ENCODE measurements at regions not wholly inside any gene's neighbourhood (a gene's known extent, or its start where the extent isn't known, plus 50 kb on each side); places are given as distances from the start of the nearest gene placed in this dataset.

DNA sequence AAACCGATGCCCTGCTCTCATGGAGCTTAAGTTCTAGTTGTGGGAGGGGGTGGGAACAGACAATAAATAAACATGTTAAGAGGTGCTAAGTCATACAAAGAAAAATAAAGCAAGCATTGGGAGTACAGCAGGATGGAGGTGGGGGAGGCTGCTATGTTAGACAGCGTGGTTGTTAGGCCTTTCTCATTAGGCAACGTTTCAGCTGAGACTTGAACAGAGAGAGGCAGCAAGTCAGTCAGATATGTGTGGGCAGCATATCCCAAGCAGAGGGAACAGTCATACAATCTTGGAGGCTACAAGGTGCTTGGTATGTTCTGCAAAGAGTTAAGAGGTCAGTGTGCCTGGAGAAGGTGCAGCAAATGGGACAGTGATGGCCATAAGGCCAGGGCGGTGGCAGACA, 97.7 kb upstream of the CCDC196 start:
- POLR2A ChIA-PET, result no interaction called here
- CTCF ChIA-PET, result no interaction called here

GRCh38 chr14:66389481-66389880, 96.7 kb upstream of the CCDC196 start:
- POLR2A ChIA-PET, result no interaction called here
- 100% methylated on average over 1 of the region's 1 CpG for WGBS (ENCODE audit: insufficient coverage)
- no peak overlapping the region for H3K4me3 ChIP-seq (ENCODE audit: control insufficient read depth in 1 of 7, extremely low read depth in 1 of 7, insufficient read depth in 4 of 7, low read depth in 2 of 7, low read length in 6 of 7)

More for the DNA sequence above, 97.7 kb upstream of the CCDC196 start:
- no peak for DNase-seq
- Histone ChIP-seq H3K27ac (ENCODE audit: insufficient read depth in 1 of 2, low read depth in 1 of 2, low read length in 2 of 2, poor library complexity in 1 of 2, severe bottlenecking in 2 of 2) (no peak overlapping the region), H3K36me3 (ENCODE audit: control insufficient read depth in 4 of 4, insufficient read depth in 4 of 4, low read length in 3 of 4) (no peaks in the 10 kb centered on the region), H3K9me3 (ENCODE audit: control extremely low read depth in 1 of 5, control insufficient read depth in 4 of 5, insufficient read depth in 2 of 5, low read depth in 1 of 5, low read length in 4 of 5) (no peaks in the 10 kb centered on the region), H3K4me1 (ENCODE audit: control extremely low read depth in 1 of 4, control insufficient read depth in 4 of 4, insufficient read depth in 4 of 4, low read length in 3 of 4) (no peaks in the 10 kb centered on the region), H3K27me3 (replicated peaks in 2 of 5; ENCODE audit: control insufficient read depth in 4 of 5, insufficient read depth in 5 of 5, low read length in 4 of 5) (no peaks in the 10 kb centered on the region), H3K4me3 (ENCODE audit: control insufficient read depth in 1 of 7, extremely low read depth in 1 of 7, insufficient read depth in 4 of 7, low read depth in 2 of 7, low read length in 6 of 7) (no peak overlapping the region)
- WGBS (ENCODE audit: insufficient coverage), result 100% methylated on average over 4 of the region's 4 CpGs

GRCh38 chr14:66395300-66395699, 90.9 kb upstream of the CCDC196 start:
- WGBS (ENCODE audit: insufficient coverage), result 0% methylated on average over 1 of the region's 1 CpG
- POLR2A ChIA-PET, result no interaction called here
- DNase-seq, result peak; percentile 59 to 87 (median 84)

More at GRCh38 chr14:66389481-66389880, 96.7 kb upstream of the CCDC196 start:
- Histone ChIP-seq H3K4me1 (ENCODE audit: control extremely low read depth in 1 of 4, control insufficient read depth in 4 of 4, insufficient read depth in 4 of 4, low read length in 3 of 4) (no peaks in the 10 kb centered on the region), H3K27me3 (replicated peaks in 2 of 5; ENCODE audit: control insufficient read depth in 4 of 5, insufficient read depth in 5 of 5, low read length in 4 of 5) (no peaks in the 10 kb centered on the region), H3K36me3 (ENCODE audit: control insufficient read depth in 4 of 4, insufficient read depth in 4 of 4, low read length in 3 of 4) (no peaks in the 10 kb centered on the region), H3K27ac (ENCODE audit: insufficient read depth in 1 of 2, low read depth in 1 of 2, low read length in 2 of 2, poor library complexity in 1 of 2, severe bottlenecking in 2 of 2) (no peak overlapping the region), H3K9me3 (ENCODE audit: control extremely low read depth in 1 of 5, control insufficient read depth in 4 of 5, insufficient read depth in 2 of 5, low read depth in 1 of 5, low read length in 4 of 5) (no peaks in the 10 kb centered on the region)
- CTCF ChIA-PET, result no interaction called here
- no peak for DNase-seq

DNA sequence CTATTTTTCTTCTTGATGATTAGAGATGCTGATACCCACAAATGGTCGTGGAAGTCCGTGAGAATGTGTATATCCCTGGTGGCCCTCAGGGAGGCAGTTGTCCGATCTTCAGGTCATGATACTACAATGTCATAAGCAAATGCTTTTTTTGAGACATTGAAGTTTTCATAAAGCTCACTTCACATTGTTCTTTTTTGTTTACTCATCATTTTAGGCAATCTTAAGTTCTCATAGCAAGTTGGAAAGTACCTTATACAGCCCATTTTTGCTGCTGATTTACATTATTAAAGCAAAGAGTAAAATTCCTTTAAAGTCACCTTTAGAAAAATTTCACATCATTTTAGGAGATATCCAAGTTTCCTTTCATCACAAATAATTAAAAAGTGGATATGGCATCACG, 90.0 kb upstream of the CCDC196 start:
- H3K27ac ChIP-seq (ENCODE audit: insufficient read depth in 1 of 2, low read depth in 1 of 2, low read length in 2 of 2, poor library complexity in 1 of 2, severe bottlenecking in 2 of 2), result no peak overlapping the region
- H3K4me1 ChIP-seq (ENCODE audit: control extremely low read depth in 1 of 4, control insufficient read depth in 4 of 4, insufficient read depth in 4 of 4, low read length in 3 of 4), result peaks cover 0 to 3% (median 0%) of the 10 kb centered on the region in 4 experiments
- whole genome bisulfite sequencing (ENCODE audit: insufficient coverage), result 100% methylated on average over 2 of the region's 4 CpGs
- H3K36me3 ChIP-seq (ENCODE audit: control insufficient read depth in 4 of 4, insufficient read depth in 4 of 4, low read length in 3 of 4), result no peaks in the 10 kb centered on the region
- no peaks in the 10 kb centered on the region for H3K9me3 ChIP-seq (ENCODE audit: control extremely low read depth in 1 of 5, control insufficient read depth in 4 of 5, insufficient read depth in 2 of 5, low read depth in 1 of 5, low read length in 4 of 5)
- ChIA-PET CTCF (interaction anchor here (1.1 to 3.1 kb wide), 4 partner anchors 10 to 37 kb away, joined by 3 to 50 read pairs (median 6); no protein-coding TSS in a partner anchor), POLR2A (interaction anchor here (0.6 kb wide), 2 partner anchors 937 to 979 kb away, joined by 3 read pairs; no protein-coding TSS in a partner anchor)
- H3K4me3 ChIP-seq (ENCODE audit: control insufficient read depth in 1 of 7, extremely low read depth in 1 of 7, insufficient read depth in 4 of 7, low read depth in 2 of 7, low read length in 6 of 7), result no peak overlapping the region
- no peak for DNase-seq
- H3K27me3 ChIP-seq (replicated peaks in 2 of 5; ENCODE audit: control insufficient read depth in 4 of 5, insufficient read depth in 5 of 5, low read length in 4 of 5), result no peaks in the 10 kb centered on the region

More at GRCh38 chr14:66395300-66395699, 90.9 kb upstream of the CCDC196 start:
- H3K4me1 ChIP-seq (ENCODE audit: control extremely low read depth in 1 of 4, control insufficient read depth in 4 of 4, insufficient read depth in 4 of 4, low read length in 3 of 4), result peaks cover 0 to 3% (median 0%) of the 10 kb centered on the region in 4 experiments
- H3K4me3 ChIP-seq (ENCODE audit: control insufficient read depth in 1 of 7, extremely low read depth in 1 of 7, insufficient read depth in 4 of 7, low read depth in 2 of 7, low read length in 6 of 7), result no peak overlapping the region
- no peak overlapping the region for H3K27ac ChIP-seq (ENCODE audit: insufficient read depth in 1 of 2, low read depth in 1 of 2, low read length in 2 of 2, poor library complexity in 1 of 2, severe bottlenecking in 2 of 2)
- CTCF ChIA-PET, result interaction anchor here (0.7 to 3.1 kb wide), 11 partner anchors 9 to 435 kb away, joined by 3 to 50 read pairs (median 3); no protein-coding TSS in a partner anchor
- no peaks in the 10 kb centered on the region for H3K27me3 ChIP-seq (replicated peaks in 2 of 5; ENCODE audit: control insufficient read depth in 4 of 5, insufficient read depth in 5 of 5, low read length in 4 of 5)
- H3K36me3 ChIP-seq (ENCODE audit: control insufficient read depth in 4 of 4, insufficient read depth in 4 of 4, low read length in 3 of 4), result no peaks in the 10 kb centered on the region
- H3K9me3 ChIP-seq (ENCODE audit: control extremely low read depth in 1 of 5, control insufficient read depth in 4 of 5, insufficient read depth in 2 of 5, low read depth in 1 of 5, low read length in 4 of 5), result no peaks in the 10 kb centered on the region

DNA sequence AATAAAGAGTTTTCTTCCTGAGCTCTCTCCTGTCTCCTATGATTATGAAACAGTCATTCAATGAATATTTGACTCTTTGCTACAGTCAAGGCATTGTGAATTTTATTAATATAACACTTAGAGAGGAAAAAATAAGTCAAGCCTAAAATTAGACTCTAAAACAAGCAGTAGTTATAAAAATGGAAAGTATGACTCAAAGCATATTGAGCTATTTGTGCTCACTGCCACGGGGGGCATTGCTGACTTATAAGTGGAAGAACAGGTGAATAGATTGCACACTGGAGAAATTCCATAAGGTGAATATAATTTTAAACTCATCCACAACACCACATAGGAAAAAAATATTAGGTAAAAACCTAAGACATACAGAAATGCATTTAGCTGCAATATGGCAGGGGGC, 87.7 kb upstream of the CCDC196 start:
- no CpG with 5 or more reads among the region's 1 CpG for WGBS (ENCODE audit: insufficient coverage)
- Histone ChIP-seq H3K27me3 (replicated peaks in 2 of 5; ENCODE audit: control insufficient read depth in 4 of 5, insufficient read depth in 5 of 5, low read length in 4 of 5) (no peaks in the 10 kb centered on the region), H3K9me3 (ENCODE audit: control extremely low read depth in 1 of 5, control insufficient read depth in 4 of 5, insufficient read depth in 2 of 5, low read depth in 1 of 5, low read length in 4 of 5) (no peaks in the 10 kb centered on the region), H3K4me1 (ENCODE audit: control extremely low read depth in 1 of 4, control insufficient read depth in 4 of 4, insufficient read depth in 4 of 4, low read length in 3 of 4) (peaks cover 0 to 10% (median 3%) of the 10 kb centered on the region in 4 experiments), H3K4me3 (ENCODE audit: control insufficient read depth in 1 of 7, extremely low read depth in 1 of 7, insufficient read depth in 4 of 7, low read depth in 2 of 7, low read length in 6 of 7) (no peak overlapping the region), H3K36me3 (ENCODE audit: control insufficient read depth in 4 of 4, insufficient read depth in 4 of 4, low read length in 3 of 4) (no peaks in the 10 kb centered on the region), H3K27ac (ENCODE audit: insufficient read depth in 1 of 2, low read depth in 1 of 2, low read length in 2 of 2, poor library complexity in 1 of 2, severe bottlenecking in 2 of 2) (no peak overlapping the region)
- ChIA-PET POLR2A (no interaction called here), CTCF (interaction anchor here (11.1 kb wide), 1 partner anchor 41 kb away, joined by 71 read pairs; no protein-coding TSS in a partner anchor)
- no peak for DNase-seq

GRCh38 chr14:66401449-66402095, 84.6 kb upstream of the CCDC196 start:
- WGBS (ENCODE audit: insufficient coverage), result 86% methylated on average over 1 of the region's 1 CpG
- peaks cover 0 to 7% (median 3%) of the 10 kb centered on the region in 4 experiments for H3K4me1 ChIP-seq (ENCODE audit: control extremely low read depth in 1 of 4, control insufficient read depth in 4 of 4, insufficient read depth in 4 of 4, low read length in 3 of 4)
- H3K9me3 ChIP-seq (ENCODE audit: control extremely low read depth in 1 of 5, control insufficient read depth in 4 of 5, insufficient read depth in 2 of 5, low read depth in 1 of 5, low read length in 4 of 5), result no peaks in the 10 kb centered on the region
- DNase-seq, result peak in 2 of 3 donors; percentile 13 to 25
- ChIA-PET POLR2A (no interaction called here), CTCF (interaction anchor here (0.9 to 11.1 kb wide), 6 partner anchors 8 to 44 kb away, joined by 3 to 71 read pairs (median 4); no protein-coding TSS in a partner anchor)
- no peaks in the 10 kb centered on the region for H3K36me3 ChIP-seq (ENCODE audit: control insufficient read depth in 4 of 4, insufficient read depth in 4 of 4, low read length in 3 of 4)
- H3K27me3 ChIP-seq (replicated peaks in 2 of 5; ENCODE audit: control insufficient read depth in 4 of 5, insufficient read depth in 5 of 5, low read length in 4 of 5), result no peaks in the 10 kb centered on the region
- H3K4me3 ChIP-seq (ENCODE audit: control insufficient read depth in 1 of 7, extremely low read depth in 1 of 7, insufficient read depth in 4 of 7, low read depth in 2 of 7, low read length in 6 of 7), result no peak overlapping the region
- no peak overlapping the region for H3K27ac ChIP-seq (ENCODE audit: insufficient read depth in 1 of 2, low read depth in 1 of 2, low read length in 2 of 2, poor library complexity in 1 of 2, severe bottlenecking in 2 of 2)

GRCh38 chr14:66403183-66403582, 83.0 kb upstream of the CCDC196 start:
- POLR2A ChIA-PET, result no interaction called here
- peaks cover 0 to 7% (median 3%) of the 10 kb centered on the region in 4 experiments for H3K4me1 ChIP-seq (ENCODE audit: control extremely low read depth in 1 of 4, control insufficient read depth in 4 of 4, insufficient read depth in 4 of 4, low read length in 3 of 4)
- H3K27me3 ChIP-seq (replicated peaks in 2 of 5; ENCODE audit: control insufficient read depth in 4 of 5, insufficient read depth in 5 of 5, low read length in 4 of 5), result no peaks in the 10 kb centered on the region
- no peaks in the 10 kb centered on the region for H3K36me3 ChIP-seq (ENCODE audit: control insufficient read depth in 4 of 4, insufficient read depth in 4 of 4, low read length in 3 of 4)
- H3K27ac ChIP-seq (ENCODE audit: insufficient read depth in 1 of 2, low read depth in 1 of 2, low read length in 2 of 2, poor library complexity in 1 of 2, severe bottlenecking in 2 of 2), result no peak overlapping the region
- DNase-seq, result peak; percentile 43 to 61 (median 59)
- H3K9me3 ChIP-seq (ENCODE audit: control extremely low read depth in 1 of 5, control insufficient read depth in 4 of 5, insufficient read depth in 2 of 5, low read depth in 1 of 5, low read length in 4 of 5), result no peaks in the 10 kb centered on the region
- CTCF ChIA-PET, result interaction anchor here (0.6 to 11.1 kb wide), 15 partner anchors 8 to 853 kb away, joined by 3 to 71 read pairs (median 4); partner anchors contain the start of gene GPHN
- WGBS (ENCODE audit: insufficient coverage), result 0% methylated on average over 5 of the region's 5 CpGs
- peak overlapping the region in 1 of 7 experiments; percentile 58 for H3K4me3 ChIP-seq (ENCODE audit: control insufficient read depth in 1 of 7, extremely low read depth in 1 of 7, insufficient read depth in 4 of 7, low read depth in 2 of 7, low read length in 6 of 7)

Data from common myeloid progenitor, CD34-positive (primary cell).